Brain microvascular endothelial cell (primary cell): ENCODE measurements at regions not wholly inside any gene's neighbourhood (a gene's known extent, or its start where the extent isn't known, plus 50 kb on each side); places are given as distances from the start of the nearest gene placed in this dataset.
A peak's percentile ranks its signal among the peaks of the same experiment; 100 is the strongest.

ENCODE experiments used
- DNase-seq: peaks from one replicate; pipeline ENCODE4 v3.0.0-alpha.2; 2020
- H3K27ac ChIP-seq: fragments of 250-450 bp; sonication (Bioruptor Pico); 2 replicates; pipeline ENCODE4 v1.5.1; 2020; ENCODE audit warnings: mild to moderate bottlenecking, moderate library complexity
- H3K27me3 ChIP-seq: fragments of 250-450 bp; sonication (Bioruptor Pico); replicated peaks from 2 replicates; pipeline ENCODE4 v1.5.1; 2020; ENCODE audit warnings: mild to moderate bottlenecking
- H3K36me3 ChIP-seq: fragments of 250-450 bp; sonication (Bioruptor Pico); replicated peaks from 2 replicates; pipeline ENCODE4 v1.5.1; 2020; ENCODE audit warnings: mild to moderate bottlenecking
- H3K4me3 ChIP-seq: 2 replicates; pipeline ENCODE4 v1.5.1; 2011; ENCODE audit warnings: low read depth, mild to moderate bottlenecking, control low read depth, low read length, moderate library complexity
- in situ Hi-C: cut with HindIII; loops from 2 replicates; pipeline ENCODE4 v1.10.0; 2017; ENCODE audit warnings: low sequenced_read_pairs, low pct_ligation_motif_present
- TF ChIP-seq, protein P1 (sequence below): IDR thresholded peaks from 2 replicates; pipeline ENCODE4 v1.5.1; 2011; ENCODE audit warnings: low read depth, mild to moderate bottlenecking, moderate library complexity, low read length, control low read depth, inconsistent platforms; ENCODE audit errors: missing control alignments

DNA sequence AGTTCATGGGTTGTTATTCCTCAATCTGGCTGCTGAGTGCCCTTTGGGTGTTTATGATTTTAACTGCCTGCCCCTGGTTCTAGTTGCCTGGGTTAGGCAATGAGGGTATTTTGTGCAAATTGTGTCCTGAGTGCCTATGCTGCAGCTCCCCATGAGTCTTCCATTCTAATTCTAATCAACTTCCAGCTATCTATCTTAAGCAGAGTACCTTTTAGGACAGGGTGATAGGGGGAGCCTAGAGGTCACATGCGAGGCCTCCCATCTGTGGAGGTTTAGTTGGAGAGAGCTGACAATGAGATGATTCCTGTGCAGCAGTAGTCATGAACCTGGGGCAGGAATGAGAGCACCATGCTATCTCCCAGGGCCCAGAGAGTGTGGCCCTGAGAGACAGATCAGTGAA lies 225.9 kb upstream of the PLEKHG7 start:
- no peaks in the 10 kb centered on the region for H3K36me3 ChIP-seq
- TF ChIP-seq, protein P1, sequence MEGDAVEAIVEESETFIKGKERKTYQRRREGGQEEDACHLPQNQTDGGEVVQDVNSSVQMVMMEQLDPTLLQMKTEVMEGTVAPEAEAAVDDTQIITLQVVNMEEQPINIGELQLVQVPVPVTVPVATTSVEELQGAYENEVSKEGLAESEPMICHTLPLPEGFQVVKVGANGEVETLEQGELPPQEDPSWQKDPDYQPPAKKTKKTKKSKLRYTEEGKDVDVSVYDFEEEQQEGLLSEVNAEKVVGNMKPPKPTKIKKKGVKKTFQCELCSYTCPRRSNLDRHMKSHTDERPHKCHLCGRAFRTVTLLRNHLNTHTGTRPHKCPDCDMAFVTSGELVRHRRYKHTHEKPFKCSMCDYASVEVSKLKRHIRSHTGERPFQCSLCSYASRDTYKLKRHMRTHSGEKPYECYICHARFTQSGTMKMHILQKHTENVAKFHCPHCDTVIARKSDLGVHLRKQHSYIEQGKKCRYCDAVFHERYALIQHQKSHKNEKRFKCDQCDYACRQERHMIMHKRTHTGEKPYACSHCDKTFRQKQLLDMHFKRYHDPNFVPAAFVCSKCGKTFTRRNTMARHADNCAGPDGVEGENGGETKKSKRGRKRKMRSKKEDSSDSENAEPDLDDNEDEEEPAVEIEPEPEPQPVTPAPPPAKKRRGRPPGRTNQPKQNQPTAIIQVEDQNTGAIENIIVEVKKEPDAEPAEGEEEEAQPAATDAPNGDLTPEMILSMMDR = no peak
- H3K4me3 ChIP-seq = no peak overlapping the region
- no peak overlapping the region for H3K27ac ChIP-seq
- no peak for DNase-seq
- H3K27me3 ChIP-seq = no peaks in the 10 kb centered on the region
- in situ Hi-C loops = no loop called here

DNA sequence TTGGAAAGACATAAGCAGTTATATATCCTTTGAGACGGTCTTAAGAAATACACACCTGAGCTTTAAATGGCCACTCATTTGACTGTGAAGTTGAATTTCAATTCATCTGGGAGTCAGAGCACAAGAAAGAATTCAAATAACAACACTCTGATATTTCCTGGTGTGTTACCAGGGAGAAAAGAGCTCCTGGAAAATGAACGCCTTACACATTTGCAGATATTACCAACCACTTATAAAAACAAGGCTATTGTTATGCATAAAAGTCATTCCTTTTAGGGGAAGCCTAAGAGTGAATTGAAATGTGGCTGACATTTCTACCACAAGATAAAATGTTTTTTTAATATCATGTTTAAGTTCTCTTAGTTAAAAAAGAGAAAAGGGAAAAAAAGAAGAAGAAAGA lies 229.2 kb upstream of the PLEKHG7 start:
- no peak overlapping the region for H3K4me3 ChIP-seq
- no peak overlapping the region for H3K27ac ChIP-seq
- in situ Hi-C loops = no loop called here
- H3K27me3 ChIP-seq = no peaks in the 10 kb centered on the region
- TF ChIP-seq, protein P1 = no peak
- H3K36me3 ChIP-seq = no peaks in the 10 kb centered on the region
- no peak for DNase-seq

GRCh38 chr12:92472201-92472600 lies 230.6 kb upstream of the PLEKHG7 start:
- H3K4me3 ChIP-seq = no peak overlapping the region
- H3K27me3 ChIP-seq = no peaks in the 10 kb centered on the region
- H3K36me3 ChIP-seq = no peaks in the 10 kb centered on the region
- TF ChIP-seq, protein P1 = no peak
- in situ Hi-C loops = no loop called here
- H3K27ac ChIP-seq = no peak overlapping the region
- DNase-seq = no peak

GRCh38 chr12:92471551-92471950 lies 231.2 kb upstream of the PLEKHG7 start:
- Histone ChIP-seq H3K4me3 (no peak overlapping the region), H3K27me3 (no peaks in the 10 kb centered on the region), H3K27ac (no peak overlapping the region), H3K36me3 (no peaks in the 10 kb centered on the region)
- DNase-seq = no peak
- TF ChIP-seq, protein P1 = no peak
- in situ Hi-C loops = no loop called here

- no peak for DNase-seq
- in situ Hi-C loops = no loop called here
- Histone ChIP-seq H3K36me3 (no peaks in the 10 kb centered on the region), H3K27ac (no peak overlapping the region), H3K4me3 (no peak overlapping the region), H3K27me3 (no peaks in the 10 kb centered on the region)
- TF ChIP-seq, protein P1 = no peak
Observed at GRCh38 chr12:92470608-92471021, 232.2 kb upstream of the PLEKHG7 start.

GRCh38 chr12:92469837-92470236 lies 233.0 kb upstream of the PLEKHG7 start:
- TF ChIP-seq, protein P1 = no peak
- no peaks in the 10 kb centered on the region for H3K27me3 ChIP-seq
- H3K36me3 ChIP-seq = no peaks in the 10 kb centered on the region
- no peak overlapping the region for H3K27ac ChIP-seq
- H3K4me3 ChIP-seq = no peak overlapping the region
- in situ Hi-C loops = no loop called here
- peak; percentile 51 for DNase-seq
